Mammary epithelial cell (primary cell): ENCODE measurements at regions not wholly inside any gene's neighbourhood (a gene's known extent, or its start where the extent isn't known, plus 50 kb on each side); places are given as distances from the start of the nearest gene placed in this dataset.
"Not testable (repeated sequence)": the region's sequence is repeated elsewhere in the genome, so short reads cannot be mapped to it uniquely, and the experiment has no call there.

Source experiments
- EZH2 ChIP-seq: IDR thresholded peaks from 2 replicates; pipeline ENCODE4 v1.6.1; 2012; ENCODE audit warnings: low read length, inconsistent platforms, borderline replicate concordance
- TF ChIP-seq, protein P1 (sequence below), 2 donors: IDR thresholded peaks in 1 of 2; conservative IDR thresholded peaks in 1 of 2; 2 replicates each; pipeline ENCODE4 v1.5.1; 2011 to 2012; ENCODE audit warnings: inconsistent platforms in 2 of 2, low read length in 2 of 2, mild to moderate bottlenecking in 2 of 2, control low read depth in 1 of 2, low read depth in 1 of 2; ENCODE audit not compliant: insufficient read depth in 1 of 2; ENCODE audit errors: extremely low read depth in 1 of 2

DNA sequence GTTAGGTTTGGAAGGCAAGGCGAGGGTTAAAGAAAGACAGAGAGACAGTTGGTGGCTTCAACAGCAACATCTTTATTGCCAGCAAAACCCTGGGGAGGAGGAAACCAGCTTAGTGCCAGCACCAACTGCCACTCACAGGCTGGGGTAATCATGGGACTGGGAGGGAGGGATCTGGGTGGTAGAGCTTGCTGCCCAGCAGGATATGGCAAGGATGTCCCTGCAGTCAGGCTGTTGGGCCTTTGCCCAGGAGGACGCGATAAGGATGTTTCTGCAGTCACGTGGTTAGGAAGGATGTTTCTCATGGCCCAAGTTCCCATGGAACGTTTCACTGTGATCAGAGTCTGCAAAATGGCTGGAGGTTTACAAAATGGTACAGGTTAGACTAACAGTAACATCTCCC, 233.5 kb downstream of the POTED start:
- TF ChIP-seq, protein P1, sequence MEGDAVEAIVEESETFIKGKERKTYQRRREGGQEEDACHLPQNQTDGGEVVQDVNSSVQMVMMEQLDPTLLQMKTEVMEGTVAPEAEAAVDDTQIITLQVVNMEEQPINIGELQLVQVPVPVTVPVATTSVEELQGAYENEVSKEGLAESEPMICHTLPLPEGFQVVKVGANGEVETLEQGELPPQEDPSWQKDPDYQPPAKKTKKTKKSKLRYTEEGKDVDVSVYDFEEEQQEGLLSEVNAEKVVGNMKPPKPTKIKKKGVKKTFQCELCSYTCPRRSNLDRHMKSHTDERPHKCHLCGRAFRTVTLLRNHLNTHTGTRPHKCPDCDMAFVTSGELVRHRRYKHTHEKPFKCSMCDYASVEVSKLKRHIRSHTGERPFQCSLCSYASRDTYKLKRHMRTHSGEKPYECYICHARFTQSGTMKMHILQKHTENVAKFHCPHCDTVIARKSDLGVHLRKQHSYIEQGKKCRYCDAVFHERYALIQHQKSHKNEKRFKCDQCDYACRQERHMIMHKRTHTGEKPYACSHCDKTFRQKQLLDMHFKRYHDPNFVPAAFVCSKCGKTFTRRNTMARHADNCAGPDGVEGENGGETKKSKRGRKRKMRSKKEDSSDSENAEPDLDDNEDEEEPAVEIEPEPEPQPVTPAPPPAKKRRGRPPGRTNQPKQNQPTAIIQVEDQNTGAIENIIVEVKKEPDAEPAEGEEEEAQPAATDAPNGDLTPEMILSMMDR (conservative IDR thresholded peaks at IDR 0.05 in 1 of 2, IDR thresholded peaks at IDR 0.05 in 1 of 2; ENCODE audit: extremely low read depth in 1 of 2, insufficient read depth in 1 of 2, low read depth in 1 of 2, low read length in 2 of 2): not testable (repeated sequence)
- TF ChIP-seq EZH2: not testable (repeated sequence)
